ENCODE measurements at regions not wholly inside any gene's neighbourhood (a gene's known extent, or its start where the extent isn't known, plus 50 kb on each side); places are given as distances from the start of the nearest gene placed in this dataset.
"Not testable (repeated sequence)": the region's sequence is repeated elsewhere in the genome, so short reads cannot be mapped to it uniquely, and the experiment has no call there.

GRCh38 chr4:66795724-66796123, 749.6 kb downstream of the CENPC start:
- TF ChIP-seq CTCF (IDR thresholded peaks at IDR 0.05; ENCODE audit: control extremely low read depth, extremely low read depth), result no peak
- Histone ChIP-seq H3K27me3 (ENCODE audit: control insufficient read depth in 3 of 3, insufficient read depth in 3 of 3, low read length in 2 of 3) (no peaks in the 10 kb centered on the region), H3K4me3 (no peak overlapping the region), H3K4me1 (ENCODE audit: control insufficient read depth in 5 of 5, insufficient read depth in 5 of 5, low read length in 5 of 5) (no peaks in the 10 kb centered on the region), H3K9ac (ENCODE audit: insufficient read depth in 1 of 2, low read length in 2 of 2) (no peak overlapping the region), H3K27ac (ENCODE audit: low read depth in 1 of 2, low read length in 1 of 2) (no peak overlapping the region), H3K9me3 (ENCODE audit: control insufficient read depth in 4 of 4, insufficient read depth in 3 of 4, low read length in 3 of 4) (no peaks in the 10 kb centered on the region), H3K36me3 (ENCODE audit: control insufficient read depth in 4 of 4, insufficient read depth in 4 of 4, low read length in 4 of 4) (no peaks in the 10 kb centered on the region)
- no peak for DNase-seq
- ATAC-seq (ENCODE audit: insufficient read depth, low FRiP score), result no peak
- WGBS, 2 donors, result 87 to 91% methylated on average over 3 of the region's 3 CpGs

GRCh38 chr4:66794390-66795034, 750.8 kb downstream of the CENPC start:
- 70 to 81% methylated on average over 3 of the region's 3 CpGs for WGBS, 2 donors

GRCh38 chr4:66791686-66792085, 753.6 kb downstream of the CENPC start:
- ATAC-seq (ENCODE audit: insufficient read depth, low FRiP score) (no peak), DNase-seq (no peak)
- Histone ChIP-seq H3K27ac (ENCODE audit: low read depth in 1 of 2, low read length in 1 of 2) (no peak overlapping the region), H3K4me3 (no peak overlapping the region), H3K9ac (ENCODE audit: insufficient read depth in 1 of 2, low read length in 2 of 2) (no peak overlapping the region), H3K27me3 (ENCODE audit: control insufficient read depth in 3 of 3, insufficient read depth in 3 of 3, low read length in 2 of 3) (no peaks in the 10 kb centered on the region), H3K36me3 (ENCODE audit: control insufficient read depth in 4 of 4, insufficient read depth in 4 of 4, low read length in 4 of 4) (no peaks in the 10 kb centered on the region), H3K9me3 (ENCODE audit: control insufficient read depth in 4 of 4, insufficient read depth in 3 of 4, low read length in 3 of 4) (no peaks in the 10 kb centered on the region), H3K4me1 (ENCODE audit: control insufficient read depth in 5 of 5, insufficient read depth in 5 of 5, low read length in 5 of 5) (no peaks in the 10 kb centered on the region)
- TF ChIP-seq CTCF (IDR thresholded peaks at IDR 0.05; ENCODE audit: control extremely low read depth, extremely low read depth), result no peak
- 79 to 89% methylated on average over 2 of the region's 2 CpGs for WGBS, 2 donors

More at GRCh38 chr4:66794390-66795034, 750.8 kb downstream of the CENPC start:
- no peak for DNase-seq
- no peaks in the 10 kb centered on the region for H3K36me3 ChIP-seq (ENCODE audit: control insufficient read depth in 4 of 4, insufficient read depth in 4 of 4, low read length in 4 of 4)
- H3K4me3 ChIP-seq, result no peak overlapping the region
- H3K9me3 ChIP-seq (ENCODE audit: control insufficient read depth in 4 of 4, insufficient read depth in 3 of 4, low read length in 3 of 4), result no peaks in the 10 kb centered on the region
- no peaks in the 10 kb centered on the region for H3K4me1 ChIP-seq (ENCODE audit: control insufficient read depth in 5 of 5, insufficient read depth in 5 of 5, low read length in 5 of 5)
- H3K27me3 ChIP-seq (ENCODE audit: control insufficient read depth in 3 of 3, insufficient read depth in 3 of 3, low read length in 2 of 3), result no peaks in the 10 kb centered on the region
- no peak overlapping the region for H3K9ac ChIP-seq (ENCODE audit: insufficient read depth in 1 of 2, low read length in 2 of 2)
- no peak for TF ChIP-seq CTCF (IDR thresholded peaks at IDR 0.05; ENCODE audit: control extremely low read depth, extremely low read depth)
- H3K27ac ChIP-seq (ENCODE audit: low read depth in 1 of 2, low read length in 1 of 2), result no peak overlapping the region
- no peak for ATAC-seq (ENCODE audit: insufficient read depth, low FRiP score)

- DNase-seq (no peak), ATAC-seq (ENCODE audit: insufficient read depth, low FRiP score) (no peak)
- 84 to 88% methylated on average over 2 of the region's 2 CpGs for WGBS, 2 donors
- no peaks in the 10 kb centered on the region for H3K27me3 ChIP-seq (ENCODE audit: control insufficient read depth in 3 of 3, insufficient read depth in 3 of 3, low read length in 2 of 3)
- H3K4me1 ChIP-seq (ENCODE audit: control insufficient read depth in 5 of 5, insufficient read depth in 5 of 5, low read length in 5 of 5), result no peaks in the 10 kb centered on the region
- no peak overlapping the region for H3K4me3 ChIP-seq
- no peak for TF ChIP-seq CTCF (IDR thresholded peaks at IDR 0.05; ENCODE audit: control extremely low read depth, extremely low read depth)
- no peaks in the 10 kb centered on the region for H3K36me3 ChIP-seq (ENCODE audit: control insufficient read depth in 4 of 4, insufficient read depth in 4 of 4, low read length in 4 of 4)
- no peak overlapping the region for H3K9ac ChIP-seq (ENCODE audit: insufficient read depth in 1 of 2, low read length in 2 of 2)
- H3K27ac ChIP-seq (ENCODE audit: low read depth in 1 of 2, low read length in 1 of 2), result no peak overlapping the region
- no peaks in the 10 kb centered on the region for H3K9me3 ChIP-seq (ENCODE audit: control insufficient read depth in 4 of 4, insufficient read depth in 3 of 4, low read length in 3 of 4)
These were observed 759.8 kb downstream of the CENPC start for GRCh38 chr4:66785479-66785878.

GRCh38 chr4:66782751-66783150, 762.6 kb downstream of the CENPC start:
- not testable (repeated sequence) for H3K9me3 ChIP-seq (ENCODE audit: control insufficient read depth in 4 of 4, insufficient read depth in 3 of 4, low read length in 3 of 4); H3K4me1 ChIP-seq (ENCODE audit: control insufficient read depth in 5 of 5, insufficient read depth in 5 of 5, low read length in 5 of 5); H3K27me3 ChIP-seq (ENCODE audit: control insufficient read depth in 3 of 3, insufficient read depth in 3 of 3, low read length in 2 of 3); H3K36me3 ChIP-seq (ENCODE audit: control insufficient read depth in 4 of 4, insufficient read depth in 4 of 4, low read length in 4 of 4); ATAC-seq (ENCODE audit: insufficient read depth, low FRiP score); H3K9ac ChIP-seq (ENCODE audit: insufficient read depth in 1 of 2, low read length in 2 of 2); H3K4me3 ChIP-seq; DNase-seq; H3K27ac ChIP-seq (ENCODE audit: low read depth in 1 of 2, low read length in 1 of 2)
- 93 to 96% methylated on average over 18 of the region's 18 CpGs for WGBS, 2 donors

Measured in lung (tissue), 11 donors.